ENCODE measurements at regions not wholly inside any gene's neighbourhood (a gene's known extent, or its start where the extent isn't known, plus 50 kb on each side); places are given as distances from the start of the nearest gene placed in this dataset.

GRCh38 chr12:73221398-73221797, 949.2 kb downstream of the TRHDE start:
- Histone ChIP-seq H3K36me3 (ENCODE audit: insufficient read depth, low read length) (no peaks in the 10 kb centered on the region), H2AFZ (ENCODE audit: low read depth, low read length) (no peak overlapping the region), H3K9ac (ENCODE audit: low read length) (no peak overlapping the region), H3K4me3 (ENCODE audit: low read length) (no peak overlapping the region), H3F3A (ENCODE audit: insufficient read depth, low read length, poor library complexity, severe bottlenecking) (no peaks in the 10 kb centered on the region), H3K9me3 (ENCODE audit: low read length) (no peaks in the 10 kb centered on the region), H3K9me2 (ENCODE audit: insufficient read depth, low read length) (no peaks in the 10 kb centered on the region), H3K27ac (ENCODE audit: low read length) (no peak overlapping the region), H3K79me2 (replicated peaks; ENCODE audit: insufficient read depth, low read length) (no peaks in the 10 kb centered on the region), H4K20me1 (ENCODE audit: insufficient read depth) (no peaks in the 10 kb centered on the region), H3K27me3 (ENCODE audit: insufficient read depth, low read depth, low read length) (no peaks in the 10 kb centered on the region), H3K4me2 (ENCODE audit: low read length) (no peak overlapping the region)
- TF ChIP-seq CTCF (IDR thresholded peaks at IDR 0.05; ENCODE audit: poor library complexity, severe bottlenecking) (no peak), SMC3 (conservative IDR thresholded peaks at IDR 0.05; ENCODE audit: poor library complexity) (no peak), POLR2AphosphoS5 (IDR thresholded peaks at IDR 0.05) (no peak), EZH2 (IDR thresholded peaks at IDR 0.05; ENCODE audit: borderline replicate concordance, insufficient read depth, low read length, poor library complexity, severe bottlenecking) (no peak), TAF1 (IDR thresholded peaks at IDR 0.05; ENCODE audit: low read depth) (no peak), RAD21 (conservative IDR thresholded peaks at IDR 0.05) (no peak), REST (IDR thresholded peaks at IDR 0.05; ENCODE audit: borderline replicate concordance) (no peak), EP300 (conservative IDR thresholded peaks at IDR 0.05; ENCODE audit: poor library complexity, severe bottlenecking) (no peak), MXI1 (conservative IDR thresholded peaks at IDR 0.05; ENCODE audit: poor library complexity, severe bottlenecking) (no peak)

GRCh38 chr12:73221836-73222235, 949.7 kb downstream of the TRHDE start:
- Histone ChIP-seq H3K27me3 (ENCODE audit: insufficient read depth, low read depth, low read length) (no peaks in the 10 kb centered on the region), H2AFZ (ENCODE audit: low read depth, low read length) (no peak overlapping the region), H3K9me3 (ENCODE audit: low read length) (no peaks in the 10 kb centered on the region), H3K9me2 (ENCODE audit: insufficient read depth, low read length) (no peaks in the 10 kb centered on the region), H4K20me1 (ENCODE audit: insufficient read depth) (no peaks in the 10 kb centered on the region), H3K4me3 (ENCODE audit: low read length) (no peak overlapping the region), H3K36me3 (ENCODE audit: insufficient read depth, low read length) (no peaks in the 10 kb centered on the region), H3K79me2 (replicated peaks; ENCODE audit: insufficient read depth, low read length) (no peaks in the 10 kb centered on the region), H3K4me2 (ENCODE audit: low read length) (no peak overlapping the region), H3F3A (ENCODE audit: insufficient read depth, low read length, poor library complexity, severe bottlenecking) (no peaks in the 10 kb centered on the region), H3K9ac (ENCODE audit: low read length) (no peak overlapping the region), H3K27ac (ENCODE audit: low read length) (no peak overlapping the region)
- TF ChIP-seq EZH2 (IDR thresholded peaks at IDR 0.05; ENCODE audit: borderline replicate concordance, insufficient read depth, low read length, poor library complexity, severe bottlenecking), result no peak
- TF ChIP-seq POLR2AphosphoS5 (IDR thresholded peaks at IDR 0.05), result no peak
- TF ChIP-seq TAF1 (IDR thresholded peaks at IDR 0.05; ENCODE audit: low read depth), result no peak
- TF ChIP-seq RAD21 (conservative IDR thresholded peaks at IDR 0.05), result no peak
- no peak for TF ChIP-seq REST (IDR thresholded peaks at IDR 0.05; ENCODE audit: borderline replicate concordance)
- TF ChIP-seq SMC3 (conservative IDR thresholded peaks at IDR 0.05; ENCODE audit: poor library complexity), result no peak
- TF ChIP-seq MXI1 (conservative IDR thresholded peaks at IDR 0.05; ENCODE audit: poor library complexity, severe bottlenecking), result no peak
- TF ChIP-seq EP300 (conservative IDR thresholded peaks at IDR 0.05; ENCODE audit: poor library complexity, severe bottlenecking), result no peak
- TF ChIP-seq CTCF (IDR thresholded peaks at IDR 0.05; ENCODE audit: poor library complexity, severe bottlenecking), result no peak

All from neural cell (in vitro differentiated cells).